ENCODE measurements at regions not wholly inside any gene's neighbourhood (a gene's known extent, or its start where the extent isn't known, plus 50 kb on each side); places are given as distances from the start of the nearest gene placed in this dataset.

- TF ChIP-seq CTCF (IDR thresholded peaks at IDR 0.05), result no peak
- TF ChIP-seq EZH2 (IDR thresholded peaks at IDR 0.05; ENCODE audit: borderline replicate concordance, insufficient read depth, low read depth, low read length, poor library complexity, severe bottlenecking), result no peak
These were observed 62.6 kb downstream of the SMUG1 start for GRCh38 chr12:54126029-54126695.

All from B cell (primary cell).